ENCODE measurements at regions not wholly inside any gene's neighbourhood (a gene's known extent, or its start where the extent isn't known, plus 50 kb on each side); places are given as distances from the start of the nearest gene placed in this dataset.

- no peak for DNase-seq (ENCODE audit: low read depth)
Measured at GRCh38 chr4:81874661-81875515, 403.2 kb upstream of the RASGEF1B start.

GRCh38 chr4:81870275-81870674 lies 398.6 kb upstream of the RASGEF1B start:
- Histone ChIP-seq H3K36me3 (ENCODE audit: control insufficient read depth, insufficient read depth, low read length) (no peaks in the 10 kb centered on the region), H3K4me3 (ENCODE audit: low read depth, low read length) (no peak overlapping the region), H3K27me3 (ENCODE audit: control insufficient read depth, insufficient read depth, low read length) (no peaks in the 10 kb centered on the region)
- no peak for TF ChIP-seq CTCF (IDR thresholded peaks at IDR 0.05; ENCODE audit: insufficient read depth, low read depth, low read length)
- ChIA-PET POLR2A (no interaction called here), CTCF (interaction anchor here (1.0 kb wide), 1 partner anchor 11 kb away, joined by 3 read pairs; no protein-coding TSS in a partner anchor)
- DNase-seq (ENCODE audit: low read depth) = no peak

More at GRCh38 chr4:81874661-81875515, 403.2 kb upstream of the RASGEF1B start:
- ChIA-PET POLR2A (no interaction called here), CTCF (no interaction called here)
- no peaks in the 10 kb centered on the region for H3K36me3 ChIP-seq (ENCODE audit: control insufficient read depth, insufficient read depth, low read length)
- H3K4me3 ChIP-seq (ENCODE audit: low read depth, low read length) = no peak overlapping the region
- TF ChIP-seq CTCF (IDR thresholded peaks at IDR 0.05; ENCODE audit: insufficient read depth, low read depth, low read length) = no peak
- no peaks in the 10 kb centered on the region for H3K27me3 ChIP-seq (ENCODE audit: control insufficient read depth, insufficient read depth, low read length)

DNA sequence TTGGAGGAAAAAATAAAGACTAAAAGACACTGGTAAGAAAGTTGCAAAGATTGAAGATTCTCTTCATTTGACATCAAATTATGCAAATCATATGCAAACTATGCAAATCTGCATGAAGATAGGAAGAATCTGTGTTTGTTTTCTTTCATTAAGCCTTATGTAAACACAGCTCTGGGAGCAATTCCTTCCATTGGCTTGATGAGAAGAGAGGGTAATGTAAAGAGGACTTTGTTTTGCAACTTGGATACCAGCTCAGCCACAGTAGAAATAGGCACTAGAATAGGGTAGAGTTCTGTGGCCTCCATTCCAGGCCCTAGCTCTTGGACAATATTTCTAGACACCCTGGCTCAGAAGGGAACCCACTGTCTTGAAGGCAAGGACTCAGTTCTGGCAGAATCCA lies 388.4 kb upstream of the RASGEF1B start:
- ChIA-PET POLR2A (no interaction called here), CTCF (no interaction called here)
- Histone ChIP-seq H3K36me3 (ENCODE audit: control insufficient read depth, insufficient read depth, low read length) (no peaks in the 10 kb centered on the region), H3K4me3 (ENCODE audit: low read depth, low read length) (no peak overlapping the region), H3K27me3 (ENCODE audit: control insufficient read depth, insufficient read depth, low read length) (no peaks in the 10 kb centered on the region)
- no peak for TF ChIP-seq CTCF (IDR thresholded peaks at IDR 0.05; ENCODE audit: insufficient read depth, low read depth, low read length)
- no peak for DNase-seq (ENCODE audit: low read depth)

DNA sequence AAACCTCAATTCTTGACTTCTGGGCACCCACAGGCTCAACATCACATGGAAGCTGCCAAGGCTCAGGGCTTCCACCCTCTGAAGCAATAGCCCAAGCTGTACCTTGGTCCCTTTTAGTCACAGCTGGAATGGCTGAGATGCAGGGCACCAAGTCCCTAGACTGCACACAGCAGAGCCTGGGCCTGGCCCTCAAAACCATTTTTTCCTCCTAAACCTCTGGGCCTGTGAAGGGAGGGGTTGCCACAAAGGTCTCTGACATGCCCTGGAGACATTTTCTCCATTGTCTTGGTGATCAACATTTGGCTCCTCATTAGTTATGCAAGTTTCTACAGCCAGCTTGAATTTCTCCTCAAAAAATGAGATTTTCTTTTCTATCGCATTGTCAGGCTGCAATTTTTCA lies 382.7 kb upstream of the RASGEF1B start:
- no peak for TF ChIP-seq CTCF (IDR thresholded peaks at IDR 0.05; ENCODE audit: insufficient read depth, low read depth, low read length)
- ChIA-PET POLR2A (no interaction called here), CTCF (no interaction called here)

DNA sequence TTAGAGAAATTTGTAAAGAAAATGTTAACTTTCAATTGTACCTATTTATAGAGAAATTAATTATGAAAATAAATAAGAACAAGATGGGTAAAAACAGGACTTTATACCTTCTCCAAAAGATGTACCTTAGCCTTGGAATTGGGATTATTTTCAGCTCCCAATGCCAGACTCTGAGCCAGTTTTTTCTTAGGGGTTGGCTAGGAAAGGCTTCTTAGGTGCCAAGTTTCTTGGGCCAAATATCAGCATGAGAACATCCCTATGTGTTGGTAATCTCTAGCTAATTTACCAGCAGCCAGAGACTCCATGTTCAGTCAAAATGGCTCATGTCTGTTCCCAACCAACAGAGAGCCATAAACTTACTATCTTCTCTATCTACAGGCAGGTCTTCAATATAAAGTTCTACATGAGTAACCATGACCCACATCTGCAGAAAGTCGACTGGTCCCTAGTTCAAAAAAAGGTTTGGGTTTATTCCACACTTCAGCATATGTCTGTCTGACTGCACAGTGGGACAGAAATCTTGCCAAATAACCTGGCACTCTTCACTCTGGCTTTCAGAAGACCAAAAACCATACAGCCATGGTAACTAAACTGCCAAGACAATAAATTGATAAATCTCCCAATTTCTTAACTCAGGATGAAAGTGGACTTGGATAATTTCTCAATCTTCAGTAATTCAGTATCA lies 380.5 kb upstream of the RASGEF1B start:
- H3K27me3 ChIP-seq (ENCODE audit: control insufficient read depth, insufficient read depth, low read length) = no peaks in the 10 kb centered on the region
- H3K36me3 ChIP-seq (ENCODE audit: control insufficient read depth, insufficient read depth, low read length) = no peaks in the 10 kb centered on the region
- DNase-seq (ENCODE audit: low read depth) = no peak
- no peak overlapping the region for H3K4me3 ChIP-seq (ENCODE audit: low read depth, low read length)
- TF ChIP-seq CTCF (IDR thresholded peaks at IDR 0.05; ENCODE audit: insufficient read depth, low read depth, low read length) = no peak
- ChIA-PET CTCF (no interaction called here), POLR2A (no interaction called here)

More for the DNA sequence above, 382.7 kb upstream of the RASGEF1B start:
- Histone ChIP-seq H3K36me3 (ENCODE audit: control insufficient read depth, insufficient read depth, low read length) (no peaks in the 10 kb centered on the region), H3K4me3 (ENCODE audit: low read depth, low read length) (no peak overlapping the region), H3K27me3 (ENCODE audit: control insufficient read depth, insufficient read depth, low read length) (no peaks in the 10 kb centered on the region)
- no peak for DNase-seq (ENCODE audit: low read depth)

Data from BJ (cell line).